ENCODE measurements at regions not wholly inside any gene's neighbourhood (a gene's known extent, or its start where the extent isn't known, plus 50 kb on each side); places are given as distances from the start of the nearest gene placed in this dataset.
"Not testable (repeated sequence)": the region's sequence is repeated elsewhere in the genome, so short reads cannot be mapped to it uniquely, and the experiment has no call there.

DNA sequence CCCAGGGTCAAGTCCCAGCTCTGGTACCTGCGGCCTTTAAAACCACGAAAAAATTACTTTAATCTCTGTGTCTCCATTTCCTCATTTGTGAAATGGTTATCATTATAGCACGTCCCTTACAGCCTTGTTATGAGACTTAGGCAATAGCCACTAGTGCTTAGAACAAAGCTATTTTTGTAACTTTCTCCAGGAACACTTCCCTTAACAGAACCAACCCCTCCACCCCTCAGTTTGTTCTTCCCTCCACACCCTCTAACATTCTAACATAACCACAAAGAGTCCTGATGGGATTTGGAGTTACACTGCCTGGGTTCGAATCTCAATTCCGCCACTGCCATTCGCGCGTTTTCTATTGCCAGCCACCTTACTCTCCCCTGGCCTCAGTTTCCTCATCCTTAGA is 2777.4 kb upstream of the TPTE start:
- DNase-seq, result not testable (repeated sequence)

DNA sequence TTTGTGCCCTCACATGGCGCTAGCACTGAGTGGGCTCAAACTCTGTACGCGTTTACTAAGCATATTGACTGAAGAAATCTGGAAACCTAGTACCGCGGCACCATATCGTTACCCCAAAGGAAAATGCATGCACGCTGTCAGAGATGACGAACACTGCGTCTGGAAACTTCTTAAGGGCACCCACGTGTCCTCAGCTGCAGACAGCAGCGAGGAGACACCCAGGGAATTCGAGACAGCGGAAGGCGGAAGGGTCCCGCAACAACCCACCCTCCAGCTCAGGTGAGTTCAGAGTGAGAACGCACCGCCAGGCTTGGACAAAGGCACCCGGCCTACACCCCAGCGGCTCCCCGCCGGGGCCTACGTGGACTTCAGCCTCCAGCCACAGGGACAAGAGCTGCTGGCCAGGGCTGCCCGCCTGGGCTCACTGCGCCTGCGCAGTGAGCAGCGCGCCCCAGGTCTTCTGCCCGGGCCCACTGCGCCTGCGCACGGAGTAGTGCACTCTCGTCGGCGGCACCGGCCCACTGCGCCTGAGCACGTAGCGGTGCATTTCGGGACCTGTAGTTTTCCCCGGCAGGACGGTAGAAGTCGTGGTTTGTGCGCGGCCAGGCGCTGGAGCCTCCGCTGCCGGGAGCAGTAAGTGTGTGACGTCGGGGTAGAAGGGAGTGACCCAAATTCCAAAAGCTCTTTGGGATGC is 2776.8 kb upstream of the TPTE start:
- not testable (repeated sequence) for DNase-seq

DNA sequence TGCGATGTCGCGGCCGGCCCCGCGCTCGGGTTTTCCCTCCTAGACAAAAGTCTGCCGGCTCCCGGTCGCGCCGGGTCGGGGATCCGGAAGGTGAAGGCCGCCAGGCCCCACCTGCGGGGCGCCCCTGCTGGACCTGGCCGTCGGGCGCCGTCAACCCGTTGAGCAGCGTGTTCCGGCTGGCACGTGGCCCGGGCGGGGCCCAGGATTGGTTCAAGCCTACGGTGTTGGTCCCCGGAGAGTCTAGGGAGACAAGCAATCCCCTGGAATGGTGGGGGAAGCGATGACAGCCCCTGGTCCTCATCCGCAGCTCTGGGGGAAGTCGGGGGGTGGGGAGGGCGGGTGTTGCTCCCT is 2776.3 kb upstream of the TPTE start:
- DNase-seq, result not testable (repeated sequence)

DNA sequence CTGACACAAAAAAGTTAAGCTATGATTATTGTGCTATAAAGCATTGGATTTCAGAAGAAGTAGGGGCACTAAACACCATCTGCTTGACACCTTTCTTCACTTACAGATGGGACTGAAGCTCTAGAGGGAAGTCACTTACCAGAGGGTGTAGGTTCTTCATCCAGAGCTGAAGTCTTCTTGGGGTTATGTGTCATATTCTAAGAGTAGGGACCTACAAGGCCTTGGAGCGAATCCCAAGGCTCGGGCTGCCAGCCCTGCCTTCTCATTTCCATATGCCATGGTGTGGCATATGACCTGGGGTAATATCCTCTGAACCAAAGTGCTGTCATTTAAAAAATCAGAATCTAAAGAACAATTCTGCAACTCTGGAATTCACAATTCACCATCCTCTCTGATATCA is 2773.4 kb upstream of the TPTE start:
- not testable (repeated sequence) for DNase-seq

DNA sequence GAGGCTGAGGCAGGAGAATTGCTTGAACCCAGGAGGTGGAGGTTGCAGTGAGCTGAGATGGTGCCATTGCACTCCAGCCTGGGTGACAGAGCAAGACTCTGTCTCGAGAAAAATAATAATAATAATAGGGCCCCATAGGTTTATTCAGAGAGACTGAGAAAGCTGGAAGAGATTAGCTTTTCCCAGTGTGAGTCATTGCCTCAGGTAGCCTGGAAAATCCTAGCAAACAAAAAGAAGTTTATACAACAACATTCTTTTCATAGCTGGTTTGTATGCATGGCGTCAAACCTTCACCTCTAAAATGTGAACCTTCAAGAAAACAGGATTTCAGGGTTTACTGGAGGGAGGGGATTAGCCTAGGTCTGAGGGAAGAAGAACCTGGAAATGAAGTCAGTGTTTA is 2768.8 kb upstream of the TPTE start:
- not testable (repeated sequence) for DNase-seq

DNA sequence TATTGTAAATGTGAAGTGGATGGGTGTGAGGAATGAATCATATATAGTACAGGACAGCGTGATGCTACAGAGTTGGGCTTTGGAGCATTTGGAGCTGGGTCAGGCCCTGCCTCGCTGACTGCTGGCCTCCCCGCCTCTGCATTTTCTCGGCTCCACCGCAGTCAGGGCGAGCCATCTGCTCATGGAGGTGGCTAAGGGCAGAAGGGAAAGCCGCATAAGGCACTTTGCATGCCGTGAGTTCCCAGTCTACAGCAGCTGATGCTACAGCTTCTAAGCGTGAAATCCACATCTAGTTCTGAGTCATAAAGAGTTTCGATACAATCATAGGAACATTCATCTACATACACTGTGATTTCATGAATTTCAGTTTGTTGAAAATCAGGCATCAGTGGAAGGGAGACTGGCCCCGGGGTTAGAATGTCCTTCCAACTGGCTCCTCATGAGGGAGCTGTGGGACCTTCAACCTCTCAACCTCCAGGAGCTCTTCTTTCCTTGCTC is 2768.0 kb upstream of the TPTE start:
- not testable (repeated sequence) for DNase-seq

DNA sequence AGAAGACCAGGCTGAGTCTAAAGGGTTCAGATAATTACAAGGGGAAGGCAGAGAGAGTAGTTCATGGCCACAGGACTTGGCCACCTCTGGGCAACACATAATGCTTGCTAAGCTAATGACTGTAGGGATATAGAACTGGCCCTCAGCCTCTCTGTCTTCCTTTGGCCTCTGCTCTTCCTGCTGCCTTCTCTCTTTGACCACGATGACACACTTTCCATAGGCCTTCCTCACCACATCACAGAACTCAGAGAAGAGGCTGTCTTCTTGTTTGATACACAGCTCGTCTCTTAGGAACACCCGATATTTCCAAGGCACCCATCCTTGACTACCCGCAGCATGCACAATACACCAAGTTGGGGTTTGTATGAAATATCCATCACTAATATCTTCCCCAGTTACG is 2751.4 kb upstream of the TPTE start:
- DNase-seq, result not testable (repeated sequence)

DNA sequence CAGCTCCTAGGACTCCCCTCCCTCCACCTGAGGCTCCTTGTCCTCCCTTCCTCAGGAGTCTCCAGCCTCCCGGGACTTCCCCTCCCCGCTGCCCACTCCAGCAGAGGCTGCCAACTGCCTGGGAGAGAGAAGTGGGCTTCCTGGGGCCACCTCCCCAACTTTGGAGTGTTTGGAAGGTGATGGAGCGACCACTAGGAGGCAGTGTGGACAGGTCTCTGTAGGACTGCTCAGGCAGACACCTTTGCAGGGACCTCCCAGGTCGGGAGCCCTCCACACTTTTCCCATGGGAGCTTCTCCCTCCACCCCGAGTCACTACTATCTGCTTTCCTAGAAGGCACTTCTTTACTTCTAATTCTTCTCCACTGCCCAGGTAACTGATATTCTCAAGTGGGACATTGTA is 2747.2 kb upstream of the TPTE start:
- not testable (repeated sequence) for DNase-seq

DNA sequence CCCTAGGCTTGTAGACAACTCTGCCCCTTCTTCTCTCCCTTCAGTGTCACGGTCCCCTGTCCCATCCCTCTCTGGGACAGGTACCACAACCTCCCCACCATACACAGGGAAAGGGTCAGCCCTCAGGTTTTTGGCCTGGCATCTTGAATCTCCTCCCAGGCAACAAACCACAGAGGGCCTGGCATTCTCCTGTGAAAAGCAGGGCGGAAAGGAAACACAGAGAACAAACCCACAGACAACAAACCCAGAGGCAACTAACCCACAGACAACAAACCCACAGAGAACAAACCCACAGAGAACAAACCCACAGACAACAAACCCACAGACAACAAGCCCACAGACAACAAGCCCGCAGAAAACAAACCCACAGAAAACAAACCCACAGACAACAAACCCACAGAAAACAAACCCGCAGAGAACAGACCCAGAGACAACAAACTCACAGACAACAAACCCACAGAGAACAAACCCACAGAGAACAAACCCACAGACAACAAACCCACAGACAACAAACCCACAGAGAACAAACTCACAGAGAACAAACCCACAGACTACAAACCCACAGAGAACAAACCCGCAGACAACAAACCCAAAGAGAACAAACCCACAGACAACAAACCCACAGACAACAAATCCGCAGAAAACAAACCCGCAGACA is 2745.9 kb upstream of the TPTE start:
- peak; percentile 15 for DNase-seq

DNA sequence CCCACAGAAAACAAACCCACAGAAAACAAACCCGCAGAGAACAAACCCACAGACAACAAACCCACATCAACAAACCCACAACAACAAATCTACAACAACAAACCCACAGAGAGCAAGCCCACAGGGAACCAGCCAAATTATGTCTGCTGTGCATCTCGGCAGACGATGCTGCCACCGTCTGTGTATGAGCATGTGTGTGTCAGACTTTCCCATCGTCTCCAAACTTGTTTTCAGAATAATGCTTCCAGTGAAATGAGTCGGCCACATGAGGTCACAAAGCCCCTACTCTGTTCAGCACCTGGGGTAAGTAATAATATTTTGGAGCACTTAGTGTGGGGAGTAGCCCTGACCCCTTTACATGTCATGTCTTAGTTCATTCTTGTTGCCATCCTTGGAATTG is 2745.3 kb upstream of the TPTE start:
- DNase-seq, result not testable (repeated sequence)

DNA sequence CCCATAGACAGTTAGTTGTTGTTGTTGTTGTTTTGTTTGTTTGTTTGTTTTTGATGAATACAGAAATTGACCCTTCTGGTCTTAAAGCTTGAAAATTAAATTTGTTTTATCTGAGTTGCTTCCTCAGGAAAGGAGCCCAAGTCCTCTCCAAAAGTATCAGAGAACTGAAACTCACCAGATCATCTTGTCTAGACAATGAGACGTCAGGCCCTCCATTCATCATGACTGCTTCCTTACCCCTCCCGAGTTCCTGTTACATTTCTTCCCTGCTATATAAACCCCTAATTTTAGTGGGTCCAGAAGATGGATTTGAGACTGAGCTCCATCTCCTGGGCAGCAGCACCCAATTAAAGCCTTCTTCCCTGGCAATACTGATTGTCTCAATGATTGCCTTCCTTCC is 2744.8 kb upstream of the TPTE start:
- not testable (repeated sequence) for DNase-seq

DNA sequence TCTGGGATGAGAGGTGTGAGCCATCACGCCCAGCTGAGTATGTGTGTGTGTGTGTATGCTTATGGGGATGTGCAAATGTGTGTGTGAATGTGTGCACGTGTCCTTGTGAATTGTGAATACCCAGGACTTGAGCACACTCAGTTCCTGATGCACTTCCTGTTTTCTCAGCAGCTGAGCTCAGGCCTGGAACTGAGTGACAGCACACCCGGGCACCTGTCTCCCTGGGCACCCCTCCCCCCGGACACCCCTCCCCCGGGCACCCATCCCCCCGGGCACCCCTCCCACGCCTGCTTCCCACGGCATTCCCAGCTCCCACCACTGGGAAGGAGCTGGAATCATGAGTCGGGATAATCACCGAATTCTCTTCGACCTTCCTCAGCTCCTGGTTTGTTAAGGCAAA is 2744.1 kb upstream of the TPTE start:
- DNase-seq, result peak; percentile 0

DNA sequence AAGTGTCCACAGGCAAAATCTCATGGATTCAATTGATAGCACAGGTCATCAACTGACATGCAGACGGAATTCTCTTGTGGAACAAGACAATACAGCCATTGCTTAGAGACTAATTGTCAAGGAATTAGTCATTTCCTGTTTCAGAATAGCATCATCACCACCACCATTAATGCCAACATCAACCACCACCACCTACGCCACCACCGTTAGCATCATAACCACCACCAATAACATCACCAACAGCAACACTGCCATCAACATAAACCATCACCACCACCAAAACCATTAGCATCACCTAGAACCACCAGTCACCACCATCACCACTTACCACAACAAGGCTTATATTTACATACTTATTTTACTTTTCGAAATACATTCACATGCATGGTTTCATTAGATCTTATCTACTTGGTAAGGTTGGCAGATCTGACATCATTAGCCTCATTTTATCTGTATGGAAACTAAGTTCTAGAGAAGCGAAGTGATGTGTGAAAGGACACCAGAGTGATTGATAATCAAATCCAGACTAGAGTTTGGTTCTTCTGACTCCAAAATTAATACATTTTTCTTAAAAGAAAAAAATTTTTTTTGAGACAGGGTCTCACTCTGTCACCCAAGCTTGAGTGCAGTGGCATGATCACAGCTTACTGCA is 2733.8 kb upstream of the TPTE start:
- not testable (repeated sequence) for DNase-seq

DNA sequence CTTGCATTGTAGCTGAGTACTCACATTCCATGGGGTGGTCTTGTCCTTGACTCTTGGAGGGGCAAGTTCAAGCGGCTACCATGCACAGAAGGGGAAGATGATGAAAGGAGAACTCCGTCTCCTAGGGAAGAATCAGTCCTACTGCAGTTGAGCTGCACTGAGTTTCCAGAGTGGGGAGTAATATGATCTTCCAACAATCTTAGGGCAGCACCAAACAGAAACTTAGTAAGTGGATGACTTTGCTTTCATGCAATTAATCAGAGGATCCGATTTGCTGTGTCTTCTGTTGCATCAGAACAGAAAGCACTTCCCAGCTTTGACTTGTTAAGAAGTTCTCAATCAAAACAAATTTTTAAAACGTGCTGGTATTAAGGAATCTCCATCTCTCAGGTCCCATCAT is 2727.6 kb upstream of the TPTE start:
- DNase-seq, result not testable (repeated sequence)

DNA sequence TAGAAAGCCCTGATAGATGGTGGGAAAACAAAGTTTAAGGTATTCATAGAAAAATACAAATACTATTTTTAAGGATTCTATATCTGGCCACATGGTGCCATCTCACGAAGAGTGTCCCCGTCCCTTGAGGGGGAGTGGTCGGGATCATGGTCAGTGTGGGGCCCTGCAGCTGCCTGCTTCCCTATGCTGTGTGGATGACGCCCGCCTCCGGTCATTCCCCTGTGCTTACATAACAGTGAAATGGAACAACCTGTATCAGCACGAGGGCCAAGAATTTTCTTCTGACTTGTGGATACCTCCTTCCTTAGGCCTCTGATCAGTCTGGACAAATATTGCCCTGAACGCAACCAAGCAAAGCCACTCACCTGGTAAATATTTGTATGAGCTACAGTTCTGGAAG is 2724.1 kb upstream of the TPTE start:
- DNase-seq, result not testable (repeated sequence)

DNA sequence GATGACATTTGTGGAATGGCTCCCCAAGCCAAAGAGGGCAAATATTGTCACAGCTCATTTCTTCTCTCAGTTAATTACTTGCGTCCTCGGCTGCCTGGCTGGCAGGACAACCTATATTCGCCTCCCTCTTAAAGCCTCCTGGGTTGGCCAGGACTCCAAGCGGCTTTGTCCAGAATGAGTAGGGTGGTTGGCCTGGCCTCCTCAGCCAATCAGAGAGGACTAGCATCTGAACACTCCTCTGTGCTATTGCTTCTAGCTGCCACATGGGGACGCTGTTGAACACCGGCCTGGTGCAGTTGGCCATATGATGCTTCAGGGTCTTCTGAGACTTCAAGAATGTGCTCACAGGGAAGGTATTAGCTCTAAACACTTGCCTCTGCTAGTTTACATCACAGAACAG is 2722.9 kb upstream of the TPTE start:
- peak; percentile 0 for DNase-seq

DNA sequence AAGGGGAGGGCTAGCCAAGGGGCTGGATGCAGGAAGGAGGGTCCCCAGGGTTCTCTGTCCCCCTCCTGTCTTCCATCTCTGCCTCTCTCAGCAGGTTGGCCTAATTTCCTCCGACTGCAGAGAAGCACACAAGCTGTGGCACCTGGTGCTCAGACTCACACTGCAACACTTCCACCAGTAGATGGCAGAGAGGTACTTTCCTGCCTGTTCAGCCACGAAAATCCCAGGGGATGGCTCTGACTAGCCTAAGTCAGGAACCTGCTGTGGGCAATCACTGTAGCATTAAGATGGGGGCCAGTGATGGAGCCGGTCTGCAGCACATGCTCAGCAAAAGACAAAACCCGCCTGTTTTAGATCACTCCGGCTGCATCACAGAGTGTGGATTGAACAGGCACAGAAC is 2721.7 kb upstream of the TPTE start:
- not testable (repeated sequence) for DNase-seq

DNA sequence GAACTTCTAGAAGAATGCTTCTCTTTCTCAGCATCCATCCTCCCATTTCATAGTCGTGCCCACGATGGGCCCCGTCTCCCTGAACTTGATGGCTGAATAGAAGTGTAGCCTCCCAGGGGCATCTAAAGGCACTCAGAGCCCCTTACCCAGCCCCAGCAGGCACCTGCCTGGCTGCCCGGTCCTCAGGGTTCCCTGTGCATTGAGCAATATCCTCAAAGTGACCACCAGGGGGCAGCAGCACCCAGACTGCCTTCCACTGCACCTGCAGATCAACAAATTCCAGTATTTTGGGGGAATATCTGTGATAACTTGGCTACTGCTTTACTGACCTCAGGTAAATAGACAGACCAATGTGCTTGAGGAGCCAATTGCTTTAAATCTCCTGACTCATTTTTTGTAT is 2707.9 kb upstream of the TPTE start:
- not testable (repeated sequence) for DNase-seq

DNA sequence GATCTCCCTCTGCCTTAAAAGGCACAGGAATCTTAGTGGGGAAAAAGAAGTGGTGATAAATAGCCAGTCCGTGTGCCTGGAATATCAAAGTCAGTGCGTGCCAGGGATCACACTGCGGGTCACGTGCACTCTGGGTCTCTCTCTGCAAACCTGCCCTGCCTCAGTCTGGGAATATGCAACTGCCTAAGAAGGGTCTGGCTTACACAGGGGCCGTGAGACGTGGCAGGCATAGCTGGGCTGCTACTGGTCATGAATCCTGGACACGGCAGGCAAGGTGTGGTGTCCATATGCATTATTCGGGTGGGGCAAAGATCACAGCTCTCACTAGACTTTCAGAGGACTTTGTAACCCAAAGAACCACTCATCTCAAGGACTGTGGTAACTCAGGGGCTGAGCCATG is 2704.4 kb upstream of the TPTE start:
- DNase-seq, result not testable (repeated sequence)

DNA sequence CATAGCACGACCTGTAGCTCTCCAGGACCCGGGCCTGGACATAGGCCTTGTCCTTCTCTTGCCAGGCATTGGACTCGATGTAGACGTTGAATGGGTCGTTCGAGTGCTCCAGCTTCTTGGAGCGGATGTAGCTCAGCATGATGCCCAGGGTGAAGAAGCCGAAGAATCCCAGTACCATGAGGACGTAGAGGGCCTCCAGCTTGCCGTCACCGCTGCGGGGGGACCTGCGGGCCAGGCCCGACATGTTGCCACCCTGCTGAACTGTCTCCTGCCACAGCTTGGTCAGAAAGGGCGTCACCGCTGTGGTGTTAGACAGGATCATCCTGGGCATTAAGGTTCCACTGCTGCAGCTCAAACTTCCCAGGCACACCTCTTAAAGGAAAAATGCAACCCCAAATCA is 2702.1 kb upstream of the TPTE start:
- not testable (repeated sequence) for DNase-seq

DNA sequence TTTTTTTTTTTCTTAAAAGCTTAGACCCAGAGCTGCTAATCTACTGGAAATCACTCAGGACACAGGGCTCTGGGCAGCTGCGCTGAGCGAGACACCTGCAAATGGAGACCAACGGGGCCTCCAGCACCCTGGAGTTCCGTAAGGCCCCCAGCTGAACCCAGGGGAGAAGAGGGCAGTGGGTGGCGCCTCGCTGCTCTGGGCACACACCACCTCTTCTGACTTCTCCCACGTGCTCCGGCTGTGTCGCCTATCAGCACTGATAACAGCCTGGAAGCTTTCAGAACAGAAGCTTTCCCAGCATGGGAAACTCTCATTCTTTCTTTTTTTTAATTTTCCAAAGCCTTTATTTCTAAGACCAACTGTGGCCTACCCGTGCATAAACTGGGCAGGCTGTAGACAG is 2695.8 kb upstream of the TPTE start:
- not testable (repeated sequence) for DNase-seq

DNA sequence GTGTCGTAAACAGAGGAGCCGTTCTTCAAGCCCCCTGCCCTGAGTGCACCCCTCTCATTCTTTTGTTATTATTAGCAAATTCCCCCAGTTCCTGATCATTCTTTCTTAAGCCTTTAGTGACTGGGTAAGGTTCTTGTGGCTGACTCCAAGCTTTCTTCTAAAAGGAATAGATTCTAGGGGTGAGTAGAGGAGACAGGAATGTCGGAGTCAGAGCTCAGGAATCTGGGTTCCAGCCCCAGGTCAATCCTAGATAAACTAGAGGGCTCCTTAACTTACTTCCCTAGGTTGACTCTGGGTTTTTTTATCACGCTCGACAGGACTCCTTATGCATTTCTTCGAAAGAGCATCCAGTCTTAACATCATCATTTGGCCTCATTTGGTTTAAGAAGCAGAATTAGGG is 2695.2 kb upstream of the TPTE start:
- not testable (repeated sequence) for DNase-seq

DNA sequence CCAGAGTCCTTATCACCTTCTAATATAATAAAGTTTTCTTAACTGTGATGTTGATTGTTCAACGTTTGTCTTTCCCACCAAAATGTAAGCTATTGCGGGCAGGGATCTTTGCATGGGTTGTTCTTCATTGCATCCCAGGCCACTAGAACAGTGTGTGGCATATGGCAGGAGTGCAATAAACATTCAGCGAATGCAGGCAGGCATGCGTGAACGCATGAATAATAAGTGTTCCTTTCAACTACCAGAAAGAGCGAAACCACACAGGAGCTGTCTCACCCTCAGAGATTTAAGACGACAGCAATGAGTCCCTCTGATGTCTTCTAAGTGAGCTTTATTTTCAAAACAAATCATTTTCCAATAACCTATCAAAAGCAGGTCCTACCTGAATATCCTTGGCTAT is 2693.1 kb upstream of the TPTE start:
- DNase-seq, result not testable (repeated sequence)

DNA sequence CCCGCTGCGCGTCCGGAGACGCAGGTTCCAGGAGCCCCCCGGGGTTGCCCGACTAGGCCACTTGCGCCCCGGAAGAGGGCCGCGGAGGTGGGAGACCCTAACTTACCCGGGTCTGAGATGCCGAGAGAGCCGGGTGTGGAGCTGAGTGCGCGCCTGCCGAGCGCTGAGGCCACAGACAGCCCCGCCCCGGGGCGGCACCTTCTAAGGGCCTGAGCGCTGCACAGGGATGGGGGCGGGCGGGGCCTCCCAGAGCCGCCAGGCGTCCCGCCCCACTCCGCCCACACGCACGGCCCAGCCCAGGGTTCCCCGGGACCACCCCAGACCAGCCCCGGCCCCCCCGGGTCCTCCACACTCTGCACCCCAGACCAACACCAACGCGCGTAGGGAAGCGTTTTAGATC is 2692.0 kb upstream of the TPTE start:
- not testable (repeated sequence) for DNase-seq
